Left lung (tissue), 4 donors: ENCODE measurements at regions not wholly inside any gene's neighbourhood (a gene's known extent, or its start where the extent isn't known, plus 50 kb on each side); places are given as distances from the start of the nearest gene placed in this dataset.
"Not testable (repeated sequence)": the region's sequence is repeated elsewhere in the genome, so short reads cannot be mapped to it uniquely, and the experiment has no call there.

ENCODE experiments used
- ATAC-seq: fragments of 200-7000 bp; cut with Tn5 transposase; one replicate; pipeline ENCODE4 v1.9.1; 2020; ENCODE audit warnings: moderate library complexity
- DNase-seq, 4 donors: peaks; one replicate each; pipeline ENCODE4 v3.0.0-alpha.2; 2013 to 2020
- H3K27ac ChIP-seq, 2 donors: fragments of 200-600 bp; sonication (generic) in 1 of 2; one replicate each; pipeline versions ENCODE4 v1.5.0 to v1.8.0; 2020 to 2021
- H3K27me3 ChIP-seq, 2 donors: fragments of 200-600 bp; sonication (generic) in 1 of 2; one replicate each; pipeline versions ENCODE4 v1.5.0 to v1.8.0; 2020 to 2021
- H3K36me3 ChIP-seq, 2 donors: fragments of 200-600 bp; sonication (generic) in 1 of 2; one replicate each; pipeline versions ENCODE4 v1.5.0 to v1.8.0; 2020 to 2021
- H3K4me1 ChIP-seq, 2 donors: fragments of 200-600 bp; one replicate each; pipeline ENCODE4 v1.8.0; 2021
- H3K4me3 ChIP-seq, 2 donors: fragments of 200-600 bp; sonication (generic) in 1 of 2; one replicate each; pipeline versions ENCODE4 v1.5.0 to v1.8.0; 2020 to 2021; ENCODE audit warnings: mild to moderate bottlenecking in 1 of 2
- H3K9me3 ChIP-seq, 2 donors: fragments of 200-600 bp; sonication (generic) in 1 of 2; one replicate each; pipeline versions ENCODE4 v1.5.0 to v1.8.0; 2020 to 2021
- intact Hi-C, 2 donors: fragments of 100-400 bp; cut with DNase I; formaldehyde crosslinking; loops; one replicate each; pipeline versions ENCODE4 v1.11.2 to v1.14.2; 2022
- TF ChIP-seq, protein P1 (sequence below), 2 donors: fragments of 200-600 bp; sonication (generic) in 1 of 2; IDR thresholded peaks; one replicate each; pipeline versions ENCODE4 v1.5.0 to v1.8.0; 2021; ENCODE audit warnings: antibody characterized with exemption in 2 of 2
- donor health status: DM: no; HTN: yes; CAD: no.
- donor health status: DM: no; HTN: no; CAD: no.

GRCh38 chr13:59320021-59320420 lies 843.7 kb downstream of the DIAPH3 start:
- H3K4me3 ChIP-seq: no peak overlapping the region
- ATAC-seq: no peak
- H3K27me3 ChIP-seq: no peaks in the 10 kb centered on the region
- DNase-seq: no peak
- H3K9me3 ChIP-seq: no peaks in the 10 kb centered on the region
- H3K36me3 ChIP-seq: no peaks in the 10 kb centered on the region
- peak overlapping the region; percentile 28 to 36 for H3K27ac ChIP-seq
- intact Hi-C loops: no loop called here
- TF ChIP-seq, protein P1, sequence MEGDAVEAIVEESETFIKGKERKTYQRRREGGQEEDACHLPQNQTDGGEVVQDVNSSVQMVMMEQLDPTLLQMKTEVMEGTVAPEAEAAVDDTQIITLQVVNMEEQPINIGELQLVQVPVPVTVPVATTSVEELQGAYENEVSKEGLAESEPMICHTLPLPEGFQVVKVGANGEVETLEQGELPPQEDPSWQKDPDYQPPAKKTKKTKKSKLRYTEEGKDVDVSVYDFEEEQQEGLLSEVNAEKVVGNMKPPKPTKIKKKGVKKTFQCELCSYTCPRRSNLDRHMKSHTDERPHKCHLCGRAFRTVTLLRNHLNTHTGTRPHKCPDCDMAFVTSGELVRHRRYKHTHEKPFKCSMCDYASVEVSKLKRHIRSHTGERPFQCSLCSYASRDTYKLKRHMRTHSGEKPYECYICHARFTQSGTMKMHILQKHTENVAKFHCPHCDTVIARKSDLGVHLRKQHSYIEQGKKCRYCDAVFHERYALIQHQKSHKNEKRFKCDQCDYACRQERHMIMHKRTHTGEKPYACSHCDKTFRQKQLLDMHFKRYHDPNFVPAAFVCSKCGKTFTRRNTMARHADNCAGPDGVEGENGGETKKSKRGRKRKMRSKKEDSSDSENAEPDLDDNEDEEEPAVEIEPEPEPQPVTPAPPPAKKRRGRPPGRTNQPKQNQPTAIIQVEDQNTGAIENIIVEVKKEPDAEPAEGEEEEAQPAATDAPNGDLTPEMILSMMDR (IDR thresholded peaks at IDR 0.05): no peak
- H3K4me1 ChIP-seq: no peaks in the 10 kb centered on the region

GRCh38 chr13:59324401-59324800 lies 839.3 kb downstream of the DIAPH3 start:
- intact Hi-C loops, ATAC-seq: not testable (repeated sequence)

GRCh38 chr13:59326717-59327116 lies 837.0 kb downstream of the DIAPH3 start:
- no peak for ATAC-seq
- Histone ChIP-seq H3K27me3 (no peaks in the 10 kb centered on the region), H3K36me3 (no peaks in the 10 kb centered on the region), H3K27ac (no peak overlapping the region), H3K4me1 (no peaks in the 10 kb centered on the region), H3K9me3 (no peaks in the 10 kb centered on the region), H3K4me3 (no peak overlapping the region)
- intact Hi-C loops: no loop called here
- DNase-seq: no peak
- TF ChIP-seq, protein P1 (IDR thresholded peaks at IDR 0.05): no peak

More at GRCh38 chr13:59324401-59324800, 839.3 kb downstream of the DIAPH3 start:
- not testable (repeated sequence) for H3K27ac ChIP-seq, H3K36me3 ChIP-seq, H3K9me3 ChIP-seq, H3K27me3 ChIP-seq, H3K4me3 ChIP-seq, DNase-seq, H3K4me1 ChIP-seq

DNA sequence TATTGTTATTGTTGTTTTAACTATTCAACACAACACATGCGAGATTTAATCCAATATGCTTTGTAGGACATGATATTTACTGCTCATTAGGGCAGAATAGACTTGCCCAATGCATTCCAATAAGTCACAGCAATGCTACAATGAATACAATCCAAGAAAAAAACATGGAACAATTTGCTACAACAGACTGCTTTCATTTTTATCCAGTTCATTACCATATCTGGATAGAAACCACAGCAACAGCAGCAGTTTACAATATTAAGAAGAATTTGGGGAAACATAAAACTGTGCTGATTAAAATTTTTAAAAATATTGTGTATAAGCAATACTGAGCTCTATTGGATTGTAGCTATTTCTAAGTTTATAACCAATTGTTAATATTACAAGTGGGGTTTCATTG lies 833.0 kb downstream of the DIAPH3 start:
- intact Hi-C loops: no loop called here
- ATAC-seq (no peak), DNase-seq (no peak)
- Histone ChIP-seq H3K27ac (no peak overlapping the region), H3K36me3 (no peaks in the 10 kb centered on the region), H3K4me1 (no peaks in the 10 kb centered on the region), H3K4me3 (no peak overlapping the region), H3K27me3 (no peaks in the 10 kb centered on the region), H3K9me3 (no peaks in the 10 kb centered on the region)
- TF ChIP-seq, protein P1 (IDR thresholded peaks at IDR 0.05): no peak

DNA sequence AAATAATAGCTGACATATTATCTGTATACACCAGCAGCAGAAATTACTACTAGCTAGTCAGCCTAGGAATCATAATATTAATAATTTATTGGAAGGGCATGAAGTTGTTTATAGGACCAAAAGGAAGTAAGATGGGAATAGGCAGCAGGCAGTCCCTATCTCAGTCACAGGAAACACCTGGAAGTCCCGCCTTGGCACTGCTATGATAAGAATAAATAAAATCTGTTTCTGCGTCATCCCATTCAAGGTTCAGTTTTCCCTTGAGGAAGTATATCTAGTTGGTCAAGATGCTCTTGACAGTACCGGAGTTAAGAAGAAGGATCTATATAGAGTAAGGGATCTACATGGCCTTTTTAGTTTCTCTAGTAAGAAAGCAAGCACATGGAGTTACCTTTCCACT lies 830.8 kb downstream of the DIAPH3 start:
- TF ChIP-seq, protein P1 (IDR thresholded peaks at IDR 0.05): no peak
- Histone ChIP-seq H3K4me3 (no peak overlapping the region), H3K9me3 (no peaks in the 10 kb centered on the region), H3K36me3 (no peaks in the 10 kb centered on the region), H3K4me1 (no peaks in the 10 kb centered on the region), H3K27ac (peak overlapping the region in 1 of 2 donors; percentile 33), H3K27me3 (no peaks in the 10 kb centered on the region)
- DNase-seq: no peak
- intact Hi-C loops: no loop called here
- no peak for ATAC-seq

GRCh38 chr13:59337070-59337469 lies 826.7 kb downstream of the DIAPH3 start:
- peak overlapping the region in 1 of 2 donors; percentile 1 for H3K27ac ChIP-seq
- TF ChIP-seq, protein P1 (IDR thresholded peaks at IDR 0.05): no peak
- DNase-seq: peak in 1 of 4 donors; percentile 66

More at GRCh38 chr13:59337070-59337469, 826.7 kb downstream of the DIAPH3 start:
- Histone ChIP-seq H3K27me3 (no peaks in the 10 kb centered on the region), H3K9me3 (no peaks in the 10 kb centered on the region), H3K4me3 (no peak overlapping the region), H3K36me3 (no peaks in the 10 kb centered on the region), H3K4me1 (no peaks in the 10 kb centered on the region)
- no peak for ATAC-seq
- intact Hi-C loops: no loop called here
